AG10803 (cell line): ENCODE measurements at regions not wholly inside any gene's neighbourhood (a gene's known extent, or its start where the extent isn't known, plus 50 kb on each side); places are given as distances from the start of the nearest gene placed in this dataset.
A peak's percentile ranks its signal among the peaks of the same experiment; 100 is the strongest.

Source experiments
- DNase-seq: peaks from one replicate; pipeline ENCODE4 v3.0.0; 2010; ENCODE audit warnings: low read depth
- H3K4me3 ChIP-seq: 2 replicates; pipeline ENCODE4 v1.5.1; 2011; ENCODE audit warnings: mild to moderate bottlenecking, low read length, control low read depth
- CTCF ChIP-seq: conservative IDR thresholded peaks from 2 replicates; pipeline ENCODE4 v1.5.1; 2011; ENCODE audit warnings: mild to moderate bottlenecking, low read length, control low read depth, inconsistent platforms

GRCh38 chr4:176453079-176453478, 133.3 kb downstream of the SPCS3 start:
- H3K4me3 ChIP-seq, result no peak overlapping the region
- no peak for DNase-seq
- TF ChIP-seq CTCF, result no peak

GRCh38 chr4:176453658-176454057, 133.9 kb downstream of the SPCS3 start:
- DNase-seq, result no peak
- no peak overlapping the region for H3K4me3 ChIP-seq
- no peak for TF ChIP-seq CTCF

DNA sequence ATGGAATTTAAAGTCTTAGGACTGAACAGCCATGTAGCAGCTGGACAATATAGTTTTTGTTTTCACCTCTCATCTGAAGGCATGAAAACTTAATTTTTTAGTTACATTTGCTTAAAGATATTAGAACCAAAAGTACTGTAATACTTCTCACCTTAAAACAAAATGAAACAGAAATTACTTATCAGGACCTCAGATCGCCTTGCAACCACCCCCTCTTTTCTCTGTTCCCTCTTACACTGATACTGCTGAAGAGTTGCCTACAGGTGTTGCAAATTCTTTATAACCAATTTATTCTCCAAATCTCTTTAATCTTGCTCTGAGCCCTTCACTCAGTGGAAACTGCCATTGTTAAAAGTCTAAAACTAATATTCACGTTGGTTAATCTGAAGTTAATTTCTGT, 145.0 kb downstream of the SPCS3 start:
- no peak for DNase-seq
- no peak overlapping the region for H3K4me3 ChIP-seq
- TF ChIP-seq CTCF, result no peak

GRCh38 chr4:176467001-176467400, 147.2 kb downstream of the SPCS3 start:
- H3K4me3 ChIP-seq, result no peak overlapping the region
- no peak for TF ChIP-seq CTCF
- DNase-seq, result peak; percentile 77

GRCh38 chr4:176469546-176469945, 149.8 kb downstream of the SPCS3 start:
- peak; percentile 10 for DNase-seq
- TF ChIP-seq CTCF, result no peak
- no peak overlapping the region for H3K4me3 ChIP-seq

DNA sequence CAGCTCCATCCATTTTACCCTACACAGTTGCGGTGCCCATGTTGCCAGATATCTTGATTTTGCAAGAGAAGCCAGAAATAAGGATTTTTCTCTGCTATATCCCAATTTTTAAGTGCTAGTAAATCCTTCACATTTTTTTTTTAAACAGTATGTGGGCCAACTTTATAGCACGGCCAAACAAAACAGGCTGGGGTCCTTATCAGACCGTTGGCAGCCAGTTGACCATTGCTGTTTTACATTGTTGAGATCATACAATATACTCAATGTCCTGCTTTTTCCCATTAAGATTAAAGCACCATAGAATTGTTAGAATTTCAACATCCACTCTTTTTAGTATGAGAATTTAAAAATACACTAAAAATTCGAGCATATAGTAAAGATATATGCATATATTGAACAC, 150.9 kb downstream of the SPCS3 start:
- TF ChIP-seq CTCF, result no peak
- no peak overlapping the region for H3K4me3 ChIP-seq
- no peak for DNase-seq

DNA sequence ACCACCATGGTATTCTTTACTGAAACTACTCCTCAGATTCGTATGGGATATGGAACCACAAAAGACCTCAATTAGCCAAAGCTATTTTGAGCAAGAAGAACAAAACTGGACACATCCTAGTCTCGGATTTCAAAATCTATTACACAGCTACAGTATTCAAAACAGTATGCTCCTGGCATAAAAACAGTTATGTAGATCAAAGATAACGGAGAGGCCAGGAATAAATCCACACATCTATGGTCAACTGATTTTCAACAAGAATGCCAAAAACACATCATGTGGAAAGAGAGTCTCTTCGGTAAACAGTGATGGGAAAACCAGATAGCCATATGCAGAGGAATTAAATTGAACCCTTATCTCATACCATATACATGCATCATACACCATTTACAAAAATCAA, 155.3 kb downstream of the SPCS3 start:
- no peak for DNase-seq
- H3K4me3 ChIP-seq, result no peak overlapping the region
- no peak for TF ChIP-seq CTCF
